Fibroblast of skin of left biceps (primary cell): ENCODE measurements at regions not wholly inside any gene's neighbourhood (a gene's known extent, or its start where the extent isn't known, plus 50 kb on each side); places are given as distances from the start of the nearest gene placed in this dataset.

Experiments
- DNase-seq, 2 experiments: peaks; one replicate each; pipeline ENCODE4 v3.0.0-alpha.2; 2013; ENCODE audit warnings: low read depth in 2 of 2

- DNase-seq, result peak in 1 of 2 experiments; percentile 15
Measured at GRCh38 chr12:27907766-27908165, 64.8 kb downstream of the PTHLH start.

GRCh38 chr12:27906658-27907473 lies 65.7 kb downstream of the PTHLH start:
- no peak for DNase-seq

- no peak for DNase-seq
Measured at GRCh38 chr12:27906127-27906500, 66.4 kb downstream of the PTHLH start.

- no peak for DNase-seq
Measured at GRCh38 chr12:27905285-27906126, 67.0 kb downstream of the PTHLH start.

- DNase-seq, result no peak
Measured at GRCh38 chr12:27902651-27903050, 69.9 kb downstream of the PTHLH start.

GRCh38 chr12:27901959-27902358 lies 70.6 kb downstream of the PTHLH start:
- DNase-seq, result no peak

- DNase-seq, result no peak
Measured at GRCh38 chr12:27900920-27901879, 71.3 kb downstream of the PTHLH start.

- DNase-seq, result peak; percentile 93 to 95
Measured at GRCh38 chr12:27899151-27899661, 73.3 kb downstream of the PTHLH start.

- no peak for DNase-seq
Measured at GRCh38 chr12:27898022-27898421, 74.5 kb downstream of the PTHLH start.

- no peak for DNase-seq
Measured at GRCh38 chr12:27896419-27896990, 76.0 kb downstream of the PTHLH start.

GRCh38 chr12:27894309-27894708 lies 78.2 kb downstream of the PTHLH start:
- DNase-seq, result no peak

- no peak for DNase-seq
Measured at GRCh38 chr12:27879708-27880107, 92.8 kb downstream of the PTHLH start.

- no peak for DNase-seq
Measured at GRCh38 chr12:27875677-27876076, 95.6 kb upstream of the MANSC4 start.

- no peak for DNase-seq
Measured at GRCh38 chr12:27873010-27873409, 93.0 kb upstream of the MANSC4 start.

GRCh38 chr12:27871946-27872345 lies 91.9 kb upstream of the MANSC4 start:
- DNase-seq, result no peak

- peak; percentile 91 to 92 for DNase-seq
Measured at GRCh38 chr12:27870939-27871338, 90.9 kb upstream of the MANSC4 start.

- DNase-seq, result no peak
Measured at GRCh38 chr12:27869567-27869966, 89.5 kb upstream of the MANSC4 start.

- peak; percentile 98 for DNase-seq
Measured at GRCh38 chr12:27868139-27868538, 88.1 kb upstream of the MANSC4 start.

GRCh38 chr12:27866373-27867101 lies 86.5 kb upstream of the MANSC4 start:
- DNase-seq, result no peak

GRCh38 chr12:27865421-27865820 lies 85.4 kb upstream of the MANSC4 start:
- peak; percentile 66 for DNase-seq
